WTC11 (cell line): ENCODE measurements at regions not wholly inside any gene's neighbourhood (a gene's known extent, or its start where the extent isn't known, plus 50 kb on each side); places are given as distances from the start of the nearest gene placed in this dataset.

Experiments used
- ATAC-seq: fragments of 200-7000 bp; cut with Tn5 transposase; 2 replicates; pipeline ENCODE4 v1.10.0; 2021; ENCODE audit warnings: mild to moderate bottlenecking, moderate library complexity
- CTCF ChIA-PET: fragments of 300-600 bp; sonication (Branson Sonifier 250); formaldehyde crosslinking; loops from one replicate; lab custom pipeline; 2021; ENCODE audit warnings: antibody characterized with exemption; lab: Charles Lee
- POLR2A ChIA-PET: fragments of 350-600 bp; sonication (Branson Sonifier 250); formaldehyde crosslinking; loops from one replicate; lab custom pipeline; 2021; ENCODE audit warnings: antibody characterized with exemption; lab: Charles Lee
- DNase-seq: peaks from one replicate; pipeline ENCODE4 v3.0.0; 2021; ENCODE audit warnings: low spot score
- H3K27ac Mint-ChIP-seq: 2 replicates; pipeline ENCODE4 v1.8.0; 2021; ENCODE audit warnings: mixed read lengths
- H3K27me3 Mint-ChIP-seq: 2 replicates; pipeline ENCODE4 v1.8.0; 2021; ENCODE audit warnings: low read depth, mild to moderate bottlenecking, moderate library complexity, mixed read lengths
- H3K36me3 Mint-ChIP-seq: 2 replicates; pipeline ENCODE4 v1.8.0; 2021; ENCODE audit warnings: mixed read lengths
- H3K4me1 Mint-ChIP-seq: 2 replicates; pipeline ENCODE4 v1.8.0; 2022; ENCODE audit warnings: mixed read lengths
- H3K4me3 Mint-ChIP-seq: 2 replicates; pipeline ENCODE4 v1.8.0; 2021; ENCODE audit warnings: mild to moderate bottlenecking, moderate library complexity, mixed read lengths
- H3K9me3 Mint-ChIP-seq: 2 replicates; pipeline ENCODE4 v1.8.0; 2021; ENCODE audit warnings: mixed read lengths
- AFF4 ChIP-seq: sonication (generic); formaldehyde crosslinking; IDR thresholded peaks from 2 replicates; pipeline ENCODE4 v1.8.1; 2023; ENCODE audit warnings: mild to moderate bottlenecking, missing genetic modification reagents, borderline replicate concordance
- ATF3 ChIP-seq: sonication (generic); formaldehyde crosslinking; conservative IDR thresholded peaks from 2 replicates; pipeline ENCODE4 v1.8.1; 2022; ENCODE audit warnings: mild to moderate bottlenecking, missing genetic modification reagents
- CBFB ChIP-seq: sonication (generic); formaldehyde crosslinking; IDR thresholded peaks from 2 replicates; pipeline ENCODE4 v1.8.1; 2022; ENCODE audit warnings: mild to moderate bottlenecking, low read depth, missing genetic modification reagents
- E2F1 ChIP-seq: sonication (generic); formaldehyde crosslinking; IDR thresholded peaks from 2 replicates; pipeline ENCODE4 v1.8.0; 2022; ENCODE audit warnings: mild to moderate bottlenecking, missing genetic modification reagents
- ELF4 ChIP-seq: sonication (generic); formaldehyde crosslinking; IDR thresholded peaks from 2 replicates; pipeline ENCODE4 v1.8.1; 2022; ENCODE audit warnings: low read depth, mild to moderate bottlenecking, moderate library complexity, missing genetic modification reagents
- FOXK1 ChIP-seq: sonication (generic); formaldehyde crosslinking; IDR thresholded peaks from 2 replicates; pipeline ENCODE4 v1.8.0; 2022; ENCODE audit warnings: mild to moderate bottlenecking, moderate library complexity, missing genetic modification reagents
- FOXP1 ChIP-seq: sonication (generic); formaldehyde crosslinking; IDR thresholded peaks from 2 replicates; pipeline ENCODE4 v1.8.0; 2022; ENCODE audit warnings: missing genetic modification reagents, mild to moderate bottlenecking, moderate library complexity, borderline replicate concordance
- GABPB1 ChIP-seq: sonication (generic); formaldehyde crosslinking; IDR thresholded peaks from 2 replicates; pipeline ENCODE4 v1.8.1; 2023; ENCODE audit warnings: mild to moderate bottlenecking, missing genetic modification reagents
- HMGA2 ChIP-seq: fragments of 250-450 bp; sonication (Bioruptor Pico); IDR thresholded peaks from 2 replicates; pipeline ENCODE4 v1.4.0; 2021; ENCODE audit warnings: mild to moderate bottlenecking, moderate library complexity
- HMGXB4 ChIP-seq: sonication (generic); formaldehyde crosslinking; IDR thresholded peaks from 2 replicates; pipeline ENCODE4 v1.8.1; 2023; ENCODE audit warnings: mild to moderate bottlenecking, moderate library complexity, missing genetic modification reagents
- IRF1 ChIP-seq: sonication (generic); formaldehyde crosslinking; IDR thresholded peaks from 2 replicates; pipeline ENCODE4 v1.8.0; 2023; ENCODE audit warnings: missing genetic modification reagents
- IRF2 ChIP-seq: sonication (generic); formaldehyde crosslinking; IDR thresholded peaks from 2 replicates; pipeline ENCODE4 v1.8.0; 2022; ENCODE audit warnings: low read depth, missing genetic modification reagents, borderline replicate concordance
- MLX ChIP-seq: sonication (generic); formaldehyde crosslinking; IDR thresholded peaks from 2 replicates; pipeline ENCODE4 v1.8.1; 2023; ENCODE audit warnings: mild to moderate bottlenecking, missing genetic modification reagents, moderate library complexity
- MXD4 ChIP-seq: fragments of 250-450 bp; sonication (Bioruptor Pico); IDR thresholded peaks from 2 replicates; pipeline ENCODE4 v1.8.0; 2021; ENCODE audit warnings: mild to moderate bottlenecking, moderate library complexity, borderline replicate concordance
- MYBL2 ChIP-seq: sonication (generic); formaldehyde crosslinking; IDR thresholded peaks from 2 replicates; pipeline ENCODE4 v1.8.1; 2023; ENCODE audit warnings: mild to moderate bottlenecking, moderate library complexity, missing genetic modification reagents
- NFATC4 ChIP-seq: fragments of 250-450 bp; sonication (Bioruptor Pico); IDR thresholded peaks from 2 replicates; pipeline ENCODE4 v1.9.0; 2021; ENCODE audit warnings: mild to moderate bottlenecking
- NR2C2 ChIP-seq: sonication (generic); formaldehyde crosslinking; IDR thresholded peaks from 2 replicates; pipeline ENCODE4 v1.8.0; 2022; ENCODE audit warnings: mild to moderate bottlenecking, missing genetic modification reagents
- STAT6 ChIP-seq: sonication (generic); formaldehyde crosslinking; conservative IDR thresholded peaks from 2 replicates; pipeline ENCODE4 v1.8.1; 2023; ENCODE audit warnings: mild to moderate bottlenecking, low read depth, missing genetic modification reagents, moderate library complexity
- TP53 ChIP-seq: sonication (generic); formaldehyde crosslinking; IDR thresholded peaks from 2 replicates; pipeline ENCODE4 v1.8.1; 2023; ENCODE audit warnings: mild to moderate bottlenecking, missing genetic modification reagents
- ZNF425 ChIP-seq: fragments of 250-450 bp; sonication (Bioruptor Pico); conservative IDR thresholded peaks from 2 replicates; pipeline ENCODE4 v1.9.0; 2021; ENCODE audit warnings: mild to moderate bottlenecking

GRCh38 chr6:43992783-43993644 is 134.2 kb downstream of the MRPL14 start:
- Mint-ChIP-seq H3K36me3 (no peaks in the 10 kb centered on the region), H3K9me3 (peaks cover 4% of the 10 kb centered on the region), H3K27ac (no peak overlapping the region), H3K27me3 (no peaks in the 10 kb centered on the region), H3K4me3 (no peak overlapping the region), H3K4me1 (peaks cover 22% of the 10 kb centered on the region)
- CTCF ChIA-PET = interaction anchor here (1.1 to 2.0 kb wide), 3 partner anchors 70 to 82 kb away, joined by 3 to 12 read pairs (median 4); no protein-coding TSS in a partner anchor
- POLR2A ChIA-PET = interaction anchor here (0.7 to 1.1 kb wide), 2 partner anchors 39 to 210 kb away, joined by 5 to 6 read pairs; no protein-coding TSS in a partner anchor
- DNase-seq = no peak
- TF ChIP-seq IRF2 (CRISPR knock-in tag) (no peak), ELF4 (no peak), E2F1 (CRISPR knock-in tag) (no peak), ZNF425 (CRISPR knock-in tag) (no peak), ATF3 (no peak), NFATC4 (CRISPR knock-in tag) (no peak), FOXP1 (CRISPR knock-in tag) (no peak), TP53 (CRISPR knock-in tag) (no peak), HMGXB4 (no peak), MLX (CRISPR knock-in tag) (no peak), CBFB (CRISPR knock-in tag) (no peak), MYBL2 (CRISPR knock-in tag) (no peak), GABPB1 (CRISPR knock-in tag) (no peak), HMGA2 (CRISPR knock-in tag) (no peak), IRF1 (no peak)
- ATAC-seq = no peak

GRCh38 chr6:43992126-43992663 is 135.1 kb downstream of the MRPL14 start:
- Mint-ChIP-seq H3K27me3 (no peaks in the 10 kb centered on the region), H3K9me3 (peaks cover 4% of the 10 kb centered on the region), H3K36me3 (no peaks in the 10 kb centered on the region), H3K4me1 (peaks cover 22% of the 10 kb centered on the region), H3K27ac (peak overlapping the region; percentile 27), H3K4me3 (no peak overlapping the region)
- DNase-seq (no peak), ATAC-seq (no peak)
- ChIA-PET CTCF (interaction anchor here (0.6 to 1.6 kb wide), 5 partner anchors 12 to 325 kb away, joined by 3 to 5 read pairs (median 3); no protein-coding TSS in a partner anchor), POLR2A (no interaction called here)
- TF ChIP-seq STAT6 (CRISPR knock-in tag) (no peak), MYBL2 (CRISPR knock-in tag) (no peak), AFF4 (CRISPR knock-in tag) (no peak), MXD4 (CRISPR knock-in tag) (no peak), HMGA2 (CRISPR knock-in tag) (no peak), FOXK1 (CRISPR knock-in tag) (no peak), NR2C2 (CRISPR knock-in tag) (no peak)
